B cell (primary cell): ENCODE measurements at regions not wholly inside any gene's neighbourhood (a gene's known extent, or its start where the extent isn't known, plus 50 kb on each side); places are given as distances from the start of the nearest gene placed in this dataset.

Experiments used
- ATAC-seq: fragments of 200-7000 bp; cut with Tn5 transposase; one replicate; pipeline ENCODE4 v1.10.0; 2021; ENCODE audit warnings: low read depth, mild to moderate bottlenecking, moderate number of reproducible peaks, moderate library complexity
- CTCF ChIA-PET: fragments of 350-600 bp; sonication (Branson Sonifier 250); formaldehyde crosslinking; loops from one replicate; lab custom pipeline; 2021; ENCODE audit warnings: antibody characterized with exemption, inconsistent platforms; lab: Charles Lee
- POLR2A ChIA-PET: fragments of 350-600 bp; sonication (Branson Sonifier 250); formaldehyde crosslinking; loops from one replicate; lab custom pipeline; 2021; ENCODE audit warnings: antibody characterized with exemption; lab: Charles Lee
- DNase-seq: peaks from one replicate; pipeline ENCODE4 v3.0.0; 2013
- H2AFZ ChIP-seq: 2 replicates; pipeline ENCODE4 v1.6.1; 2012; ENCODE audit warnings: mild to moderate bottlenecking, low read depth, low read length; ENCODE audit not compliant: insufficient read depth, poor library complexity, severe bottlenecking
- H3K27ac ChIP-seq, 2 donors: 1 replicate in 1 of 2; 2 replicates in 1 of 2; pipeline ENCODE4 v1.5.1; 2012 to 2013; ENCODE audit warnings: low read length in 2 of 2, mild to moderate bottlenecking in 2 of 2, moderate library complexity in 1 of 2
- H3K27me3 ChIP-seq, 4 experiments: fragments of 200-600 bp in 1 of 4; sonication (generic) in 1 of 4; replicated peaks in 1 of 4; 1 replicate in 2 of 4; 2 replicates in 2 of 4; pipeline versions ENCODE4 v1.6.1 to v1.7.0; 2013 to 2016; ENCODE audit warnings: low read length in 3 of 4, mild to moderate bottlenecking in 2 of 4, mixed read lengths in 1 of 4, moderate library complexity in 1 of 4; ENCODE audit not compliant: insufficient read depth in 4 of 4, control insufficient read depth in 3 of 4; ENCODE audit errors: control extremely low read depth in 1 of 4
- H3K36me3 ChIP-seq, 2 experiments: replicated peaks in 1 of 2; 1 replicate in 1 of 2; 2 replicates in 1 of 2; pipeline versions ENCODE4 v1.6.1 to v1.7.1; 2013; ENCODE audit warnings: low read length in 1 of 2; ENCODE audit not compliant: insufficient read depth in 2 of 2, control insufficient read depth in 1 of 2; ENCODE audit errors: control extremely low read depth in 1 of 2, extremely low read depth in 1 of 2
- H3K4me1 ChIP-seq, 2 donors: fragments of 200-600 bp in 1 of 2; sonication (generic) in 1 of 2; 1 replicate in 1 of 2; 2 replicates in 1 of 2; pipeline versions ENCODE4 v1.5.1 to v1.6.1; 2013 to 2017; ENCODE audit warnings: low read length in 2 of 2; ENCODE audit not compliant: control insufficient read depth in 2 of 2, insufficient read depth in 2 of 2
- H3K4me2 ChIP-seq: replicated peaks from 2 replicates; pipeline ENCODE3; 2012; ENCODE audit warnings: mild to moderate bottlenecking, low read depth, low read length; ENCODE audit not compliant: poor library complexity, severe bottlenecking
- H3K4me3 ChIP-seq, 5 experiments: fragments of 200-600 bp in 1 of 5; sonication (generic) in 1 of 5; 1 replicate in 3 of 5; 2 replicates in 2 of 5; pipeline versions ENCODE4 v1.5.1 to v1.7.0; 2011 to 2016; ENCODE audit warnings: low read length in 4 of 5, mild to moderate bottlenecking in 4 of 5, low read depth in 2 of 5, control low read depth in 1 of 5, moderate library complexity in 1 of 5; ENCODE audit not compliant: insufficient read depth in 1 of 5; ENCODE audit errors: control extremely low read depth in 1 of 5, extremely low read depth in 1 of 5
- H3K79me2 ChIP-seq: fragments of 200-600 bp; sonication (generic); one replicate; pipeline ENCODE4 v1.6.0; 2016; ENCODE audit warnings: low read length; ENCODE audit not compliant: control insufficient read depth, insufficient read depth
- H3K9ac ChIP-seq: fragments of 200-600 bp; sonication (generic); 2 replicates; pipeline ENCODE4 v1.6.1; 2017; ENCODE audit warnings: mild to moderate bottlenecking, low read length, moderate library complexity
- H3K9me3 ChIP-seq, 3 donors: one replicate each; pipeline versions ENCODE4 v1.6.1 to v1.7.1; 2013; ENCODE audit warnings: low read length in 2 of 3; ENCODE audit not compliant: control insufficient read depth in 2 of 3, insufficient read depth in 1 of 3; ENCODE audit errors: control extremely low read depth in 1 of 3
- H4K20me1 ChIP-seq: 2 replicates; pipeline ENCODE4 v1.6.0; 2012; ENCODE audit warnings: mild to moderate bottlenecking, low read length; ENCODE audit not compliant: insufficient read depth, control insufficient read depth, poor library complexity, severe bottlenecking
- H3K27ac Mint-ChIP-seq: one replicate; pipeline ENCODE4 v1.8.0; 2021; ENCODE audit warnings: mixed read lengths
- H3K27me3 Mint-ChIP-seq: one replicate; pipeline ENCODE4 v1.8.0; 2021; ENCODE audit warnings: mixed read lengths
- H3K4me1 Mint-ChIP-seq: one replicate; pipeline ENCODE4 v1.8.0; 2021; ENCODE audit warnings: mixed read lengths
- H3K4me3 Mint-ChIP-seq: one replicate; pipeline ENCODE4 v1.8.0; 2021; ENCODE audit warnings: mixed read lengths
- H3K9me3 Mint-ChIP-seq: one replicate; pipeline ENCODE4 v1.8.0; 2022; ENCODE audit warnings: mixed read lengths; ENCODE audit not compliant: insufficient read depth
- EZH2 ChIP-seq: IDR thresholded peaks from 2 replicates; pipeline ENCODE4 v1.6.1; 2012; ENCODE audit warnings: borderline replicate concordance, low read depth, mild to moderate bottlenecking, moderate library complexity, low read length; ENCODE audit not compliant: insufficient read depth, poor library complexity, severe bottlenecking
- WGBS: methylation state at CpG from one replicate; pipeline ENCODE4 v1.1.5; 2013; ENCODE audit warnings: missing lambda C conversion rate; ENCODE audit not compliant: insufficient coverage; 5-methylcytosine and 5-hydroxymethylcytosine counted together
- intact Hi-C: fragments of 100-400 bp; cut with micrococcal nuclease; formaldehyde crosslinking; loops from one replicate; pipeline ENCODE4 v1.10.0; 2022
- TF ChIP-seq, protein P1 (sequence below): fragments of 200-600 bp; IDR thresholded peaks from one replicate; pipeline ENCODE4 v1.8.0; 2022; ENCODE audit warnings: antibody characterized with exemption, mild to moderate bottlenecking

DNA sequence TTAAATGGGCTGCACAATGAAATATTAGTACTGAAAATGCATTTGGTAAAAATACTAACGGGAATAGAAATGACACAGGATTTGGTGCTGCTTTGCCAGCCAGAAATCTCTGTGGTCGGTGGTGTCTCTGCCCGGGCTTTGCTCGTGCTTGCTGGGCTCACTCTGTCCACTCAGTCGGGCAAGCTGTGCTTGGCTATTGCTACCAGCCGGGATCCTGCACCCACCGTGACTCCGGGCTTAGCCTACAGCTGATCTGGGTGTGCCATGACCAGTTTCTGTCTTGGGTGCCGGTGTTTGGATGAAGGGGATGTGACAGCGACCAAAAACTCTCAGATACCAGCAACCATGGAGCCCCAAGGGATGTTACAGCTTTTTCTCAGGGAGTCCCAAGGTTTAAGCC, 487.7 kb downstream of the TECRL start:
- peaks cover 0 to 8% (median 0%) of the 10 kb centered on the region in 3 donors for H3K9me3 ChIP-seq
- no peak overlapping the region for H3K4me3 ChIP-seq
- no peaks in the 10 kb centered on the region for H3K27me3 Mint-ChIP-seq
- H3K4me1 ChIP-seq = no peaks in the 10 kb centered on the region
- no peak overlapping the region for H3K9ac ChIP-seq
- intact Hi-C loops = no loop called here
- no peak overlapping the region for H3K4me2 ChIP-seq
- no peaks in the 10 kb centered on the region for H3K4me1 Mint-ChIP-seq
- H3K27ac Mint-ChIP-seq = no peak overlapping the region
- no peaks in the 10 kb centered on the region for H3K79me2 ChIP-seq
- DNase-seq (no peak), ATAC-seq (no peak)
- ChIA-PET POLR2A (no interaction called here), CTCF (no interaction called here)
- WGBS = 93% methylated on average over 8 of the region's 10 CpGs
- H4K20me1 ChIP-seq = no peaks in the 10 kb centered on the region
- H3K36me3 ChIP-seq = no peaks in the 10 kb centered on the region
- TF ChIP-seq, protein P1, sequence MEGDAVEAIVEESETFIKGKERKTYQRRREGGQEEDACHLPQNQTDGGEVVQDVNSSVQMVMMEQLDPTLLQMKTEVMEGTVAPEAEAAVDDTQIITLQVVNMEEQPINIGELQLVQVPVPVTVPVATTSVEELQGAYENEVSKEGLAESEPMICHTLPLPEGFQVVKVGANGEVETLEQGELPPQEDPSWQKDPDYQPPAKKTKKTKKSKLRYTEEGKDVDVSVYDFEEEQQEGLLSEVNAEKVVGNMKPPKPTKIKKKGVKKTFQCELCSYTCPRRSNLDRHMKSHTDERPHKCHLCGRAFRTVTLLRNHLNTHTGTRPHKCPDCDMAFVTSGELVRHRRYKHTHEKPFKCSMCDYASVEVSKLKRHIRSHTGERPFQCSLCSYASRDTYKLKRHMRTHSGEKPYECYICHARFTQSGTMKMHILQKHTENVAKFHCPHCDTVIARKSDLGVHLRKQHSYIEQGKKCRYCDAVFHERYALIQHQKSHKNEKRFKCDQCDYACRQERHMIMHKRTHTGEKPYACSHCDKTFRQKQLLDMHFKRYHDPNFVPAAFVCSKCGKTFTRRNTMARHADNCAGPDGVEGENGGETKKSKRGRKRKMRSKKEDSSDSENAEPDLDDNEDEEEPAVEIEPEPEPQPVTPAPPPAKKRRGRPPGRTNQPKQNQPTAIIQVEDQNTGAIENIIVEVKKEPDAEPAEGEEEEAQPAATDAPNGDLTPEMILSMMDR = no peak
- no peak for TF ChIP-seq EZH2
- H3K27ac ChIP-seq = no peak overlapping the region
- H3K27me3 ChIP-seq = no peaks in the 10 kb centered on the region
- no peak overlapping the region for H2AFZ ChIP-seq
- no peak overlapping the region for H3K4me3 Mint-ChIP-seq
- no peaks in the 10 kb centered on the region for H3K9me3 Mint-ChIP-seq

DNA sequence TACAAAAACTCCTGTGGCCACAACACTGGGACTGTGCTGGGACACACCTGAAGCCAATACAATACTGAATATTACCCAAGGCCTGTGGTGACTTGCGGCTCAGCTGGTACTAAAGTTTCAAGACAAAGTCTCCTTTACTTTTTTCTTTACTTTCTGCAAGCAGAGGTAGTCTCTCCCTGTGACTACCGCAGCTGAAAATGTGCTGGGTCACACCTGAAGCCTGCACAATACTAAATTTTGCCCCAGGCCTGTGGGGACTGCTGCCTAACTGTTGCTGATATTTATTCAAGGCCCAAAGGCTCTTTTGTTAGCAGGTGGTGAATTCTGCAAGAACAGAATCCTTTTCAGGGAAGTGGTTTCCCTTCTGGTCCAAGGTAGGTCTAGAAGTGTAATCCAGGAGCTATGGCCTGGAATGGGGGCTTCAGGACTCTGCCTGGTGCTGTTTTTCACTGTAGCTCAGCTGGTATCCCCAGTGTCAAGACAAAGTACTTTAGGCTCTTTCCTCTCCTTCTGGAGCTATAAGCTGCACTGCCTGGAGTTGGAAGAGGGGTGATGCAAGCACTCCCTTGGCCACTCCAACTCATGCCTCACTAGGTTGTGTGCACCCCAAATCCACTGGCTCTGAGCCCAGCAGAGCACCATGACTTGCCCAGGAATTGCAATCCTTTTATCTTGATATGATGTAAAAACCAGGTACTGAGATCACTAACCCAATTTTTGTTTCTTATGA, 489.4 kb downstream of the TECRL start:
- TF ChIP-seq, protein P1 = no peak
- no peak for TF ChIP-seq EZH2
- Histone ChIP-seq H3K4me2 (no peak overlapping the region), H2AFZ (no peak overlapping the region), H3K9ac (no peak overlapping the region), H3K4me3 (no peak overlapping the region), H4K20me1 (no peaks in the 10 kb centered on the region), H3K27me3 (no peaks in the 10 kb centered on the region), H3K27ac (no peak overlapping the region), H3K9me3 (peaks cover 0 to 8% (median 0%) of the 10 kb centered on the region in 3 donors), H3K79me2 (no peaks in the 10 kb centered on the region), H3K36me3 (no peaks in the 10 kb centered on the region), H3K4me1 (no peaks in the 10 kb centered on the region)
- no peak overlapping the region for H3K4me3 Mint-ChIP-seq
- CTCF ChIA-PET = no interaction called here
- WGBS = 100% methylated on average over 1 of the region's 2 CpGs
- ATAC-seq = no peak
- no peak for DNase-seq
- POLR2A ChIA-PET = no interaction called here
- H3K4me1 Mint-ChIP-seq = no peaks in the 10 kb centered on the region
- H3K27me3 Mint-ChIP-seq = no peaks in the 10 kb centered on the region
- intact Hi-C loops = no loop called here
- no peak overlapping the region for H3K27ac Mint-ChIP-seq
- peaks cover 2% of the 10 kb centered on the region for H3K9me3 Mint-ChIP-seq
